DND-41 (cell line): ENCODE measurements at regions not wholly inside any gene's neighbourhood (a gene's known extent, or its start where the extent isn't known, plus 50 kb on each side); places are given as distances from the start of the nearest gene placed in this dataset.

ENCODE experiments used
- ATAC-seq: fragments of 200-7000 bp; cut with Tn5 transposase; 3 replicates; pipeline ENCODE4 v1.9.1; 2021; ENCODE audit warnings: low read depth; ENCODE audit not compliant: insufficient read depth
- DNase-seq: peaks from one replicate; pipeline ENCODE4 v3.0.0-alpha.2; 2020
- H2AFZ ChIP-seq: 2 replicates; pipeline ENCODE4 v1.6.0; 2012; ENCODE audit warnings: low read depth, low read length
- H3K27ac ChIP-seq: 2 replicates; pipeline ENCODE4 v1.5.1; 2012; ENCODE audit warnings: low read length, inconsistent platforms
- H3K27me3 ChIP-seq: fragments of 200-600 bp; sonication (generic); 2 replicates; pipeline ENCODE4 v1.6.0; 2012; ENCODE audit warnings: low read length, mild to moderate bottlenecking, inconsistent platforms; ENCODE audit not compliant: insufficient read depth, poor library complexity
- H3K36me3 ChIP-seq: 2 replicates; pipeline ENCODE4 v1.5.1; 2012; ENCODE audit warnings: low read length, inconsistent platforms; ENCODE audit not compliant: insufficient read depth
- H3K4me1 ChIP-seq: 2 replicates; pipeline ENCODE4 v1.5.1; 2012; ENCODE audit warnings: mild to moderate bottlenecking, low read length; ENCODE audit not compliant: insufficient read depth
- H3K4me2 ChIP-seq: 2 replicates; pipeline ENCODE4 v1.6.0; 2012; ENCODE audit warnings: mild to moderate bottlenecking, moderate library complexity, low read length, inconsistent platforms; ENCODE audit not compliant: insufficient read depth
- H3K4me3 ChIP-seq, 2 experiments: fragments of 200-600 bp in 1 of 2; shearing (Covaris generic) in 1 of 2; 2 replicates each; pipeline ENCODE4 v1.5.1; 2012 to 2016; ENCODE audit warnings: inconsistent platforms in 2 of 2, low read length in 2 of 2, mild to moderate bottlenecking in 2 of 2, low read depth in 1 of 2, moderate library complexity in 1 of 2
- H3K79me2 ChIP-seq: 2 replicates; pipeline ENCODE4 v1.6.0; 2012; ENCODE audit warnings: low read length, inconsistent platforms; ENCODE audit not compliant: insufficient read depth
- H3K9ac ChIP-seq: 2 replicates; pipeline ENCODE4 v1.6.0; 2012; ENCODE audit warnings: low read depth, mild to moderate bottlenecking, inconsistent platforms, low read length, moderate library complexity
- H3K9me3 ChIP-seq: 2 replicates; pipeline ENCODE4 v1.5.1; 2012; ENCODE audit warnings: low read length, moderate library complexity, mild to moderate bottlenecking, inconsistent platforms; ENCODE audit not compliant: insufficient read depth, severe bottlenecking
- H4K20me1 ChIP-seq: 2 replicates; pipeline ENCODE4 v1.6.0; 2012; ENCODE audit warnings: low read length; ENCODE audit not compliant: insufficient read depth
- EZH2 ChIP-seq: IDR thresholded peaks from 3 replicates; pipeline ENCODE4 v1.6.1; 2012; ENCODE audit warnings: borderline replicate concordance, low read depth, mild to moderate bottlenecking, moderate library complexity, low read length, inconsistent platforms; ENCODE audit not compliant: severe bottlenecking
- TF ChIP-seq, protein P1 (sequence below): IDR thresholded peaks from 2 replicates; pipeline ENCODE4 v1.5.1; 2012; ENCODE audit warnings: borderline replicate concordance, low read length, moderate library complexity, mild to moderate bottlenecking; ENCODE audit not compliant: poor library complexity, severe bottlenecking; ENCODE audit errors: extremely low read depth

DNA sequence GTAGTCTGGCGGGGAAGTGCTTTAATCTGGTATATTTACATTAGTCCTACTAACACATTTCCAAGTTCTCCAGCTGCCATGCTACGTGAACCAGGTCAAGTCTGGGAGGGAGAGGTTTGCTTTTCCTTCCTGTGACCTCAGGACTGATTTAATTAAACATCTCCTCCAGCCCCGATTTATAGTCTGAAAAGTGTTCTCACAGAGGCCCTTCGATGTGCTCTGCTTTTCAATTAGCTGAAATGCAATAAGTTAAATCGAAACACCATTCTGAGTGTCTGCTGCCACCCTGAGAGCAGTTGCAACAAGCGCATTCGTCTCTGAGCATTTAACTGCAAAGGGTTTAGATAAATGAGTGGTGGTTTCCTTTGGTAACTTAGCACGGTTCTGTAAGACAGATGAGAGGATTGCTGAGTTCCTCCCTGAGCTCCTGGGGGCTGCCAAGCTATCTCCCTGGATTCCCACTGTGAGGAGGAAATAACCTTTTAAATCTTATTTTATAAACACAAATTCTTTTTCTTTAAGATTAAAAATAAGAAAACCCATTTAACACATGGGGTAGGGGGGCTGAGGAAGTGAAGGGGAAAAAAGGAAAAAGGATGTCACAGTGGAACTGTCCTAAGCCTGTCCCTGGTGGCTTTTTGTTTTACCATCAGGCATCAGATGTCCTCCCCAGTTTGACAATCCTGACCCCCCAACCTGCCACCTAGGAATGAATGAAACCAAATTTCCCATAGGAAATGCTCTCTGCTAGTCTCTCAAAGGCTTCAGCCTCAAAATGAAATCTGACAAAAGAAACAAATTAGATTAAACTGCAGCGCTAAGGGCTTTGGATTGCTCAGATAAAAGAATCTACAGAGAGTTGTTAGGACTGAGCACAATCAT, 56.5 kb upstream of the CREB1 start:
- H3K9me3 ChIP-seq, result no peaks in the 10 kb centered on the region
- DNase-seq, result no peak
- no peak overlapping the region for H2AFZ ChIP-seq
- H3K79me2 ChIP-seq, result no peaks in the 10 kb centered on the region
- ATAC-seq, result no peak
- TF ChIP-seq, protein P1, sequence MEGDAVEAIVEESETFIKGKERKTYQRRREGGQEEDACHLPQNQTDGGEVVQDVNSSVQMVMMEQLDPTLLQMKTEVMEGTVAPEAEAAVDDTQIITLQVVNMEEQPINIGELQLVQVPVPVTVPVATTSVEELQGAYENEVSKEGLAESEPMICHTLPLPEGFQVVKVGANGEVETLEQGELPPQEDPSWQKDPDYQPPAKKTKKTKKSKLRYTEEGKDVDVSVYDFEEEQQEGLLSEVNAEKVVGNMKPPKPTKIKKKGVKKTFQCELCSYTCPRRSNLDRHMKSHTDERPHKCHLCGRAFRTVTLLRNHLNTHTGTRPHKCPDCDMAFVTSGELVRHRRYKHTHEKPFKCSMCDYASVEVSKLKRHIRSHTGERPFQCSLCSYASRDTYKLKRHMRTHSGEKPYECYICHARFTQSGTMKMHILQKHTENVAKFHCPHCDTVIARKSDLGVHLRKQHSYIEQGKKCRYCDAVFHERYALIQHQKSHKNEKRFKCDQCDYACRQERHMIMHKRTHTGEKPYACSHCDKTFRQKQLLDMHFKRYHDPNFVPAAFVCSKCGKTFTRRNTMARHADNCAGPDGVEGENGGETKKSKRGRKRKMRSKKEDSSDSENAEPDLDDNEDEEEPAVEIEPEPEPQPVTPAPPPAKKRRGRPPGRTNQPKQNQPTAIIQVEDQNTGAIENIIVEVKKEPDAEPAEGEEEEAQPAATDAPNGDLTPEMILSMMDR, result peak; percentile 42
- TF ChIP-seq EZH2, result no peak
- H3K27me3 ChIP-seq, result peaks cover 18% of the 10 kb centered on the region
- no peak overlapping the region for H3K4me3 ChIP-seq
- H3K9ac ChIP-seq, result no peak overlapping the region
- H4K20me1 ChIP-seq, result no peaks in the 10 kb centered on the region
- no peak overlapping the region for H3K4me2 ChIP-seq
- peaks cover 7% of the 10 kb centered on the region for H3K4me1 ChIP-seq
- H3K27ac ChIP-seq, result no peak overlapping the region
- no peaks in the 10 kb centered on the region for H3K36me3 ChIP-seq

GRCh38 chr2:207473931-207474235, 55.9 kb upstream of the CREB1 start:
- DNase-seq (no peak), ATAC-seq (no peak)
- Histone ChIP-seq H3K9me3 (no peaks in the 10 kb centered on the region), H3K9ac (no peak overlapping the region), H3K4me3 (no peak overlapping the region), H2AFZ (no peak overlapping the region), H3K79me2 (no peaks in the 10 kb centered on the region), H3K4me1 (peaks cover 7% of the 10 kb centered on the region), H3K27ac (no peak overlapping the region), H3K4me2 (no peak overlapping the region), H4K20me1 (no peaks in the 10 kb centered on the region), H3K36me3 (no peaks in the 10 kb centered on the region), H3K27me3 (peaks cover 18% of the 10 kb centered on the region)
- TF ChIP-seq EZH2, result no peak
- TF ChIP-seq, protein P1, result no peak

- DNase-seq, result peak; percentile 23
- H3K9ac ChIP-seq, result no peak overlapping the region
- H3K4me1 ChIP-seq, result peaks cover 7% of the 10 kb centered on the region
- no peak overlapping the region for H3K27ac ChIP-seq
- H3K79me2 ChIP-seq, result no peaks in the 10 kb centered on the region
- H2AFZ ChIP-seq, result peak overlapping the region; percentile 51; the same call in 1 of the 2 replicates
- TF ChIP-seq, protein P1, result peak; percentile 78
- TF ChIP-seq EZH2, result no peak
- H3K4me2 ChIP-seq, result peak overlapping the region; percentile 36
- peak; percentile 52; the same call in 1 of the 3 replicates for ATAC-seq
- H3K4me3 ChIP-seq, result no peak overlapping the region
- no peaks in the 10 kb centered on the region for H3K36me3 ChIP-seq
- no peaks in the 10 kb centered on the region for H4K20me1 ChIP-seq
- no peaks in the 10 kb centered on the region for H3K9me3 ChIP-seq
- peaks cover 18% of the 10 kb centered on the region for H3K27me3 ChIP-seq
Measured at GRCh38 chr2:207474863-207475485, 54.8 kb upstream of the CREB1 start.
